ENCODE measurements at regions not wholly inside any gene's neighbourhood (a gene's known extent, or its start where the extent isn't known, plus 50 kb on each side); places are given as distances from the start of the nearest gene placed in this dataset.

- Histone ChIP-seq H3K4me1 (ENCODE audit: control insufficient read depth in 1 of 2, insufficient read depth in 1 of 2, low read depth in 1 of 2, low read length in 1 of 2) (no peaks in the 10 kb centered on the region), H3K36me3 (no peaks in the 10 kb centered on the region), H3K27ac (no peak overlapping the region), H3K9me3 (no peaks in the 10 kb centered on the region), H3K27me3 (no peaks in the 10 kb centered on the region), H3K4me3 (ENCODE audit: low read depth in 1 of 2, low read length in 1 of 2) (no peak overlapping the region)
- TF ChIP-seq, protein P1, sequence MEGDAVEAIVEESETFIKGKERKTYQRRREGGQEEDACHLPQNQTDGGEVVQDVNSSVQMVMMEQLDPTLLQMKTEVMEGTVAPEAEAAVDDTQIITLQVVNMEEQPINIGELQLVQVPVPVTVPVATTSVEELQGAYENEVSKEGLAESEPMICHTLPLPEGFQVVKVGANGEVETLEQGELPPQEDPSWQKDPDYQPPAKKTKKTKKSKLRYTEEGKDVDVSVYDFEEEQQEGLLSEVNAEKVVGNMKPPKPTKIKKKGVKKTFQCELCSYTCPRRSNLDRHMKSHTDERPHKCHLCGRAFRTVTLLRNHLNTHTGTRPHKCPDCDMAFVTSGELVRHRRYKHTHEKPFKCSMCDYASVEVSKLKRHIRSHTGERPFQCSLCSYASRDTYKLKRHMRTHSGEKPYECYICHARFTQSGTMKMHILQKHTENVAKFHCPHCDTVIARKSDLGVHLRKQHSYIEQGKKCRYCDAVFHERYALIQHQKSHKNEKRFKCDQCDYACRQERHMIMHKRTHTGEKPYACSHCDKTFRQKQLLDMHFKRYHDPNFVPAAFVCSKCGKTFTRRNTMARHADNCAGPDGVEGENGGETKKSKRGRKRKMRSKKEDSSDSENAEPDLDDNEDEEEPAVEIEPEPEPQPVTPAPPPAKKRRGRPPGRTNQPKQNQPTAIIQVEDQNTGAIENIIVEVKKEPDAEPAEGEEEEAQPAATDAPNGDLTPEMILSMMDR (IDR thresholded peaks at IDR 0.05) = no peak
Measured at GRCh38 chr1:216830424-216831210, 107.4 kb upstream of the ESRRG start.

- Histone ChIP-seq H3K4me3 (ENCODE audit: low read depth in 1 of 2, low read length in 1 of 2) (no peak overlapping the region), H3K27me3 (no peaks in the 10 kb centered on the region), H3K36me3 (no peaks in the 10 kb centered on the region), H3K4me1 (ENCODE audit: control insufficient read depth in 1 of 2, insufficient read depth in 1 of 2, low read depth in 1 of 2, low read length in 1 of 2) (no peaks in the 10 kb centered on the region), H3K9me3 (no peaks in the 10 kb centered on the region), H3K27ac (no peak overlapping the region)
- TF ChIP-seq, protein P1 (IDR thresholded peaks at IDR 0.05) = no peak
Measured at GRCh38 chr1:216827251-216827650, 104.0 kb upstream of the ESRRG start.

- TF ChIP-seq, protein P1 (IDR thresholded peaks at IDR 0.05) = no peak
- Histone ChIP-seq H3K4me3 (ENCODE audit: low read depth in 1 of 2, low read length in 1 of 2) (no peak overlapping the region), H3K4me1 (ENCODE audit: control insufficient read depth in 1 of 2, insufficient read depth in 1 of 2, low read depth in 1 of 2, low read length in 1 of 2) (no peaks in the 10 kb centered on the region), H3K27ac (no peak overlapping the region), H3K27me3 (no peaks in the 10 kb centered on the region), H3K36me3 (no peaks in the 10 kb centered on the region), H3K9me3 (no peaks in the 10 kb centered on the region)
Measured at GRCh38 chr1:216826646-216827045, 103.4 kb upstream of the ESRRG start.

- H3K9me3 ChIP-seq = no peaks in the 10 kb centered on the region
- TF ChIP-seq, protein P1 (IDR thresholded peaks at IDR 0.05) = no peak
Measured at GRCh38 chr1:216826214-216826613, 103.0 kb upstream of the ESRRG start.

DNA sequence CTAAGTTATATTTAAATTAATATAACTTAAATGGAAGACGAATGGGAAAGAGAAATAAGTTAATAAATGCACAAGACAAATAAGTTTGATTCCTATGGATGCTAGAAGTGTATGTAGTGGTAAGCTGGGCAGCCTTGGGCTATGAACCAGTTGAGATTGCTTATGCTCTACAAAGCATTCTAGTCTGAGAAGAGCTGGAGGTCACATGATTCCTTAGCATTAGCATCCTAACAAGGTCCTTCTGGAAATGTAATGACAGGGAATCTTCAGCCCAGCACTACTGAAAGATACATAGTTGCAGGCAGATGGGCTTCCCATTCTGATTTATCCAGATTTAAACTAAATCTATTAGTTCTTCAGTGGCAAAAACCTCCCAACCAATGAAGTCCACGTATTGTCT lies 102.3 kb upstream of the ESRRG start:
- H3K9me3 ChIP-seq = no peaks in the 10 kb centered on the region
- H3K27me3 ChIP-seq = no peaks in the 10 kb centered on the region
- H3K36me3 ChIP-seq = no peaks in the 10 kb centered on the region
- H3K4me3 ChIP-seq (ENCODE audit: low read depth in 1 of 2, low read length in 1 of 2) = no peak overlapping the region
- no peaks in the 10 kb centered on the region for H3K4me1 ChIP-seq (ENCODE audit: control insufficient read depth in 1 of 2, insufficient read depth in 1 of 2, low read depth in 1 of 2, low read length in 1 of 2)
- TF ChIP-seq, protein P1 (IDR thresholded peaks at IDR 0.05) = no peak
- no peak overlapping the region for H3K27ac ChIP-seq

More at GRCh38 chr1:216826214-216826613, 103.0 kb upstream of the ESRRG start:
- Histone ChIP-seq H3K4me1 (ENCODE audit: control insufficient read depth in 1 of 2, insufficient read depth in 1 of 2, low read depth in 1 of 2, low read length in 1 of 2) (no peaks in the 10 kb centered on the region), H3K4me3 (ENCODE audit: low read depth in 1 of 2, low read length in 1 of 2) (no peak overlapping the region), H3K27ac (no peak overlapping the region), H3K36me3 (no peaks in the 10 kb centered on the region), H3K27me3 (no peaks in the 10 kb centered on the region)
